ENCODE measurements at regions not wholly inside any gene's neighbourhood (a gene's known extent, or its start where the extent isn't known, plus 50 kb on each side); places are given as distances from the start of the nearest gene placed in this dataset.
"Not testable (repeated sequence)": the region's sequence is repeated elsewhere in the genome, so short reads cannot be mapped to it uniquely, and the experiment has no call there.

DNA sequence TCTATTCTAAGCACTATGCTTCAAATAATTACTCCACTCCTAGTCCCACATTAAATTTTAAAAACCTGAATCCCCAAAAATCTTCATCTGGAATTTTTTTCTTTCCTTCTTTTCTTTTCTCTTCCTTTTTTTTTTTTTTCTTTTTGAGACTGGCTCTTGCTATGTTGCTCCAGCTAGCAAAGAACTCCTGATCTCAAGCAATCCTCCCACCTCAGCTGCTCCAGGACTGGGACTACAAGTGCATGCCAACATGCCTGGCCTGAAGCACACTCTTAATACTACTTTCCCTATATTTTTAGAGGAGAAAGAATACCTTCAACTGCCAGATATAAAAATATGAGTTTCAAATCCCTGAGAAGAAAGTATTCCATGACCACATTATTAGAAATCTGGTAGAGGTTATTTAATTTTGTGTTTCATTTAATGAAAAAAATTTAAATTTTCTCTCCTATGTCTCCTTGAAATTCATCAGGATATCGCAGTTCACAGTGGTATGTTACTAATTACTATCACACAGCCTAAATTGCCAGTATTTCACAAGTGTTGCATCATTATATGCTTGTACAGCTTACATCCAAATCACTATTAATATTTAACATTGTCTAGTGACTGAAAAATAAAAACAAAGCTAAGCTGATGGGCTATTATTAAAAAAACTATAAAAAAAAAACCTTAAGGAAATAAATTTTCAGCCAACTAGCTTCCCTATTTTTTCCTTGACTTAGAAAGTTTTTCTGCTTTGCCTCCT lies 227.8 kb downstream of the NAF1 start:
- no peak for DNase-seq (ENCODE audit: low spot score)

DNA sequence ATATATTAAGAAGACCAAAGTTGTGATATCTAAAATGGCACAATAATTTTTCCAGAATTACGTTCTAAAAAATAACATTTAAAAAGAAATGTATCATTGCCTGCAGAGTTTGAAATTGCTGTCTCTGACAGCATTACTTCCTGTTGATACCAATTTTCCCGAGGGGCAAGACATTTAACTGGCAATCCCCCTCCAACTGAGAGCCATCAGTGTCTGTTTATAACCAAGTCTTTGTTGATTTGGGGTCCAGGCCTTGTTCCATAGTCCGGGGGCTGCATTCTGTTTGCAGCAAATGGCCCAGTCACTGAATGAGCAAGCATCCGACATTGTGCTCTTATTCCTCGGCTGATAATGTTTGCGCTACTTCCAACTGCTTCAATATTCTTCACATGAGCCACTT lies 231.5 kb downstream of the NAF1 start:
- DNase-seq (ENCODE audit: low spot score), result no peak

DNA sequence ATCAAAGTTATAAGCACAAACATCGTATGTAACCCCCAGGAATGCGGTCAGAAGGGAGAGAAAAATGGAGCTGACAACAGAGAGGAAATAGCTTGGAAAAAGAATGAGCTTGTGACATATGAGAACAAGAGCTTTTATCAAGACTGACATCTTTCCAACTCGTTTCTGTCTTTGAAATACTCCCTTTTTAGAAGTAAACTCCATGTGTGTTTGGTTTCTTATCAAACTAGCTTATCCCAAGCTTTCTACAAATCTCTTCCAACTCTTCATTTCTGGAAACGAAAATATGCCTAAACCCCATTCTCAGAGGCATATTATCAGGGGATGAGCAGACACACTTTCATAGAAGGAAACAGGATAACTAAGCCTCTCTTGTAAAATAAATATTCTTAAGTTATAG lies 235.4 kb downstream of the NAF1 start:
- DNase-seq (ENCODE audit: low spot score), result no peak

DNA sequence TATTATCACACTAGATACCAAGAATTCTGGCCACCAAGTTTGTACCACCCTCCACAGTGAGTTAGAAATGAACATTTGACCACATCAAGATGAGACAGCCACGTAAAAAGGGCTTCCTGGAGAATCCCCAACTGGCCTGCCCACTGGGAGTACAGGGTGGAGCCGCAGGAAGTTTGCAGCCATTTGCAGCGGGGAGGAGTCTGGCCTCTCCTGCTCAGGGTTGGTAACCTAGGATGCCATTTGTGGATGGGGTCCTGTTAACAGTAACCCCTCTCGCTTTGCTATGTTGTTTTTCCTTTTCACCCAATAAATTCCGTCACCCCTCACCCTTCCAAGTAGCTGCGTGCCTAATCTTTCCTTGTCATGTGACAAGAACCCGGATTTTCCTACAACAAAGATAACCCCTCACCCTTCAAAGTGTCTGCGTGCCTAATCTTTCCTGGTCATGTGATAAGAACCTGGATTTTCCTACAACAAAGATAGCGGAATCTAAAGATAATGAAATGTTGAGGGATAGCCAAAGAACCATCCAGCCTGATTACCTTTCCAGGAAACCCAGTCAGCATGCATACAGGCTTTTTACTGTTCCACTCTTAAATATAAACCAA lies 245.4 kb downstream of the NAF1 start:
- DNase-seq (ENCODE audit: low spot score), result no peak

DNA sequence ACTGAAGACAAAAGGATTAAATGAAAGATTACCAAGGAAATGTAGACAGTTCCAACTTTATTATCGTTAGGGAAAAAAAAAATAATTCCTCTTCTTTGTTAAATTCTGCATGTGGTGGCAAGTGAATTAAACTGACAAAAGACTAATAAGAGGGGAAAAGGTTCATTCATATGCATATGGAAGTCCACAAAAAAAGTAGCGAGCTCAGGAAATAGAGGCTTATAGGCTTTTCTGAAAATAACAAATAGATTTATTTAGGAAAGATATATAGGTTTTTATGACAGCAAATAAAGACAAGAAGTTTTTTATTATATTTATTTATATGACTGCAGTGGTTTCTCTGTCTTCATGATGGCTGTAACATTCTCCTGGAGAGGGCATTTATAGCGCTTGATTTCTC lies 246.0 kb downstream of the NAF1 start:
- no peak for DNase-seq (ENCODE audit: low spot score)

DNA sequence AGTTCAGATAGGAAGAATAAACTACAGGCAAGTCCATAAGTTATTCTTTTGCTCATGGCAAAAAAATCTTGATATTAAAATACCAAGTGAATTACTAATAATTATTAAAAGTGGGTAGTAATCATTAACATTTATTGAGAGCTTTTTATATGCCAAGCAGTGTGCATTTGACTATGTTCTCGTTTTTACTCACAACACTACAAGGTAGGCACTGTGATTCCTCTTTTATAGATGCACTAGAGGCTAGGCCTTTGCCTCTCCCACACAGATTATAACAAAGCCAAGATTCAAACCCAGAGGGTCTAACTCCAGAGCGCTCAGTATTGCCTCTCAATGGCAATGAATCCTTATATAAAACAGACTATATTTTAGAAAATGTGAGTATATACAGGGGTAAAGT lies 254.2 kb downstream of the NAF1 start:
- no peak for DNase-seq (ENCODE audit: low spot score)

DNA sequence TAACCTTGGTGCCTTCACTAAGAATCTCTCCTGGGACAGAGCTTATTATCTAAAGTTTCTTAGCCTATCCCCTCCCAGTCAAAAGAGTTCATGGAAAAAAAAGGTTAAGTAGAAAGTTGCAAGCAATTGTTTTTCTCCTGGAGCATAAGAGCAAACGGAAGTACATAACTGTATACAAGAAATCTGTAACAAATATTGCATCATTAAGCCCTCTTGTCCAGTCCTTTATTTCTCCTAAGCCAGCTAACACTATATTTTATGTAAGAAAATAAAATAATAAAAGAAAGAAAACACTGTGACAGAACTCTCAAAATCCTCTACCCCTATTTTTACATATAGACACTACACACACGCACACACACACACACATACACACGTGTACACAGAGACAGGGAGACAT lies 255.3 kb downstream of the NAF1 start:
- no peak for DNase-seq (ENCODE audit: low spot score)

DNA sequence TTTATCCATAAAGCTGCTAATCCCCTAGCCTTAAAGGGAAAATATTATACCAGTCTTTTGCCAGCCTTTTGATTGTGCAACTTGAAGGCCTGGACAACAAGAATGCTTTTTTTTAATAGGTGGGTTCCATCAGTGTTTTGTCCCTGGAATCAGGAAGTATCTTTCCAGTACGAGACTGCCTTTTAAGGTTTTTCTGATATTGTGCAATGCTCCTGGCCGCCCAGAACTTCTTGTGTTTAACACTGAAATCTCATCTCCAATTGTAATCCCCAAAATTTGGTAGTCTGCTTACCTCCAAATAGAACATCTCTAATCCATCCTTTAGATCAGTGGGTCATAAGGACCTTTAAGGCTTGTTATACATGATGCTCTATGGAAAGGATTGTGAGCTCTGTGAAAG lies 256.7 kb downstream of the NAF1 start:
- DNase-seq (ENCODE audit: low spot score), result no peak

DNA sequence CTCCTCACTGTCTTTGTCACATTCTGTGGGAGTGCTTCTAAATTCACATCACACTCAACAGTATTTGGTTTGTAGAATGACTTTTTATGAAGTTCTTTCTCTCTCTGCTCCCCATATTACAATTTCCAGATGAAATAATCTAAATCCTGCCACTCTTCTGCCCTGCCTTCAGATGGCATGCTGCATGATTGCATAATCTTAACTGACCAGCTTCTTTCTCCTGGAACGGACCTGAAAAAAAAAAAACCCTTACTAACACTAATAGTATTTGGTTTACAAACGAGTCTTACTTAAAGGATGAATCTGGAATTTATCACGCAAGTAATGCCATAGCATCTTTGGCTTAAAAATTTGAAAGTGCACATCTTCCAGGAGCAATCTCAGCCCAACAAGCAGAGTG lies 272.3 kb downstream of the NAF1 start:
- DNase-seq (ENCODE audit: low spot score), result no peak

DNA sequence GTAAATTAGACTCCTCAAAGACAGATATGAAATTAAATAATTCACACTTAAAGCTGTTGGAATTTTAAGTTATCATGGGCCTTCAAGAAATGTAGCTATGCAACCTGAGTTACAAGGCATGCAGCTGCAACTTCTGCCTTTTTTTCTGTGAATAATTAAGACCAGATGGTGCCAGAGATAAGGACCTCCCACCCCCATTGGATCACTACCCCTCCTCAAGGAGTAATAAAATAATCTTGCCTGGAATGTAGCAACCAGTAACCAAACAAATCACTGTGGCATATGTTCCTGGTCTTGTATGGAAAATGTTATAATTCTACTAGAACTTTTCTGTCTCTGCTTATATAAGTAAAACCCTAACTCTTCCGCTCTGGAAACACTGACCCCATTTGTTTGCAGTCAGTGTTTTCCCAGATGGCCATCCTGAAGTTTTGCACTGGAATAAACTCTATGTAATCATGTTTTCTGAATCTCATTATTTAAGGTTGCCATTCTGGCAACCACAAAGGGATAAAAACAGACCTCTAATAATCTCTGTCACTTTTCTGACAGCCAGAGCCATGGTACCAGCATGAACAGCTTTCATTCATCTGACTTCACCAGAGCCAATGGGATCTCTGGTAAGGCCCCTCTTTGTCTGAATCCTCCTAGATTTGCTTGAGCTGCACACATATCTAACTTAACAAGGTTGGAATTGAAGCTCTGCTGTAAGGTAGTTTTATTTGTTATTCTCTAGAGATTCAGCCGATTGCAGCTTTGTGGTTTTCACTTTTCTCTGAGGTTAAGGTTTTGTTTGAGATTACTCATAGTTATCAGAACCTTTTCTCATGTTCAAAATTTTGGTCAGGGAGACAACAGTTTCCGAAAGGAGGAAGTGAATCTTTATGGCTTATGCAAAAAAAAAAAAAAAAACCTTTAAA lies 274.6 kb downstream of the NAF1 start:
- peak; percentile 65 for DNase-seq (ENCODE audit: low spot score)

DNA sequence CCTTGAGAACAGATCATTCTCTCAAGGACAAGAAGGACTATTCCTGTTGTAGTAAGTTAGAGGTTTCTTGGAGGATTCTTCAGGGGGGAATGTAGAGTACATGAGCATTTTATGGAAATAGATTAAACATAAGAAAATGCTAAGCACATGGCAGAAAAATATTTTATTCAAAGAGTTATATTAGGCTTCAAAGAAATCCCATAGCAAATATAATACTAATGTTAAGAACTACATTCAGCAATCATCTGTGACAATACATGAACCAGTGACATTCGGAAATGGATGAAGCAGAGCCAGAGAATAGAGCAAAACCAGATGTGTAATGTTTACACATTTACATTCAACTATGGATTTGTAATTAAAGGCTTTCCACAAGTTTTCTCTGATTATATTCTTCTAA lies 288.6 kb downstream of the NAF1 start:
- no peak for DNase-seq (ENCODE audit: low spot score)

DNA sequence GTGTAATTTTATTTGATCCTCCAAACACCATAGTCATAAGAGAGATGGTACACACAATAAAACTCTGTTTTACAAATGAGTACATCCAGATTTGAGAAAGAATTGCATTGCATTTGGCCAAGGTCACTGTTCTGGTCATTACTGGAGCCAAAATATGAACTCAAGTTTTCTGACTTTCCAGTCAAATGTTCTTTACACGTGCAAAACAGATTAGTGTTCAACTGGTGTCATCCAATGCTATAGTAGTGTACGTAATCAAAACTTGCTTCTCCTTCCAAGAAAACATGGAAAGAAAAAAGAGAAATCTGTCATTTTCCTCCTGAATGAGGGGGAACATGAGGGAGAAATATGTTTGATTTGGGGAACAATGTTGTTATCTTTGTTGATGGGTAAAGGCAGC lies 291.9 kb downstream of the NAF1 start:
- no peak for DNase-seq (ENCODE audit: low spot score)

DNA sequence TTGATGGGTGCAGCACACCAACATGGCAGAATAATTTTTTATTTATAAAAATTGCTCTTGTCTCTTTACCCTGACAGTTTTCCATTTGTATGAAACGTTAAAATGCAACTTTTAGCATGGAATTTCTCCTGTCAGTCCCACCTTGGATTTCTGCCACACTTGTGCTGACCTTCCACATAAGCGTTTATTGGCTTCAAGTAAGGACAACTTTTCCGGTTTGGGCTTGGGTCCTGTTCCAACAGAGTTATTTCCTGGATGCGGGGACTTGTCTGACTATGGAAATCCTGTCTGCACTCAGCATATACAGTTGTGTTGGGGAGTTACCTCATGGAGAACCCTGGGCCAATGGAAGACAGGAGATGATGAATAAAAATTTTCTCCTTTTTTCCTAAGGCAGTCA lies 294.7 kb downstream of the NAF1 start:
- DNase-seq (ENCODE audit: low spot score), result no peak

DNA sequence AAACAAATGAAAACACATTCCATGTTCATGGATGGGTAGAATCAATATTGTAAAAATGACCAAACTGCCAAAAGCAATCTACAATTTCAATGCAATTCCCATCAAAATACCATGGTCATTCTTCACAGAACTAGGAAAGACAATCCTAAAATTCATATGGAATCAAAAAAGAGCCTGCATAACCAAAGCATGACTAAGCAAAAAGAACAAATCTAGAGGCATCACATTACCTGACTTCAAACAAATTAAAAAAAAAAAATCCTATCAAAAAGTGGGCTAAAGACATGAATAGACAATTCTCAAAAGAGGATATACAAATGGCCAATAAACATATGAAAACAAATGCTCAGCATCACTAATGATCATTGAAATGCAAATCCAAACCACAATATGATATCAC lies 297.5 kb downstream of the NAF1 start:
- DNase-seq (ENCODE audit: low spot score), result no peak

DNA sequence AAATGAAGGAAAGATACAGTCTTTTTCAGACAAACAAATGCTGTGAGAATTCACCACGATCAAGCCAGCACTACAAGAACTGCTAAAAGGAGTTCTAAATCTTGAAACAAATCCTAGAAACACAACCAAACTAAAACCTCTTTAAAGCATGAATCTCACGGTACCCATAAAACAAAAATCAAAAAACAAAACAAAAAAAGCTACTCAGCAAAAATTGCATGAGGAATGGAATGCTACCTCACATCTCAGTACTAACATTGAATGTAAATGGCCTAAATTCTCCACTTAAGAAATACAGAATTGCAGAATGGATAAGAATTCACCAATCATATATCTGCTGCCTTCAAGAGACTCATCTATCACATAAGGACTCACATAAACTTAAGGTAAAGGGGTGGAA lies 300.1 kb downstream of the NAF1 start:
- no peak for DNase-seq (ENCODE audit: low spot score)

DNA sequence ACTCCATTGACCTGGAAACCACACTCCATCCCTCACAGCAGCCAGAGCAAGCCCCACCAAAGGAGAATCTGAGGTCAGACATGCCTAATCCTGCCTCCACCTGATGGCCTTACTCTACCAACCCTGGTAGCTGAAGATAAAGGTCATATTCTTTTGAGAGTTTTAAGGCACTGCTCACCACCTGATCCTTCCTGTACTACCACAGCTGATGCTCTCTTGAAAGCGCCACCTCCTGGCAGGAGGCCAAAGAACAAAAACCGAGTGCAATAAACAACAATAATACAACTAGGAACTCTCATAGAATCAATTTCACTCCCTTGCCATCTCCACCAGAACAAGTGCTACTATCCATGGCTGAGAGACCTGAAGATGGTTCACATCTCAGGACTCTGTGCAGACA lies 301.6 kb downstream of the NAF1 start:
- no peak for DNase-seq (ENCODE audit: low spot score)

DNA sequence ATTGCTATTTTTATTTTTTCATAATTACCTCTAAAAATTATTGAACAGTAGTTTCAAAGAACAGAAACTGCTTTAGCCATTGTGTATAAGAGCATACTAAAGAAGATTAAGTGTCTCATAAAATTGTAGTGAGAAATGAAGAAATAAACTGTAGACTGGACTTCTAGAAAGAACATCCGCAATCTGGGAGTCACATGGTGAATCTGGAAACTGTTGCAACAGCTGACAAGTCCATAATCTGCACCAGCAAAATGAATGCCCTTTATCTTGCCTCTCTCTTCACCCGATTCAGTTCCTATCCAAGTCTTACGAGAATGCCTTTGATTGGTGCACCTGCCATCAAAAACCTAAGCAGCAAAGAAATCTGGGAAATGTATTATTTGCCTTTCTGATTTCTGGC lies 312.9 kb downstream of the NAF1 start:
- no peak for DNase-seq (ENCODE audit: low spot score)

DNA sequence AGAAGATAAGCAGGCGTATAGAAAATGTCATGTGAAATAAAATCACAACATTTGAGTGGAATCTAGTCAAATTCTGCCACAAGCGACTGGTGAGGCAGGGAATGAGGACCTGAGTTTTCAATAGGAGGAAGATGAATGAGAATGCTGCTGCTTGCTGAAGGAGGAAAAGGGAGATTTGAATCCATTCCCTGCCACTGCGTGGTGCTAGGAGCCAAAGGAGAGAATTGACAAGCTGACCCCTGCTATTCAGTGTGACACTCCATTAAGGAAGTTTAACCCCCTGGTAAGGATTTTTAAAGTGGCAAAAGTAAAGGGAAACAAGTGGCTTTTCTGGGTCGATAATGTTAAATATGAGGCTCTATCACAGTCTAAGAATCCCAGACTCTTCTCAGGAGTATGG lies 314.0 kb downstream of the NAF1 start:
- no peak for DNase-seq (ENCODE audit: low spot score)

DNA sequence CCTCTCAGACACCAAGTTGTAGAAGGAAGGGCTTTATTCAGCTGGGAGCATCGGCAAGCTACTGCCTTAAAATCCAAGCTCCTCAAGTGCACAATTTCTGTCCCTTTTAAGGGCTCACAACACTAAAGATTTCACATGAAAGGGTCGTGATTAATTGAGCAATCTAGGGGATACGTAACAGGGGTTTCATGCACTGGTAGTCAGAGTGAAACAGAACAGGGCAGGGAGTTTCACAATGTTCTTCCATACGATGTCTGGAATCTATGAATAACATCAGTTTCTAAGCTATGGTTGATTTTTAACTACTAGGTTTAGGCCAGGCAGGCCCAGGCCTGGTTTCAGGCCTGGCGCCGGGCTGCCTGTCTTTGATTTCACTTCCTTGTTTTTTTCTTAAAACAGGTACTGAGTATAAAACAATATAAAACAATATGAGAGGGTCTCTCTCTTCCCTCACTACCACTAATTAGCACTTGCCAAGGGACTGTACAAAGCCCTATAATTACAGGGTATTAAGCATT lies 315.4 kb downstream of the NAF1 start:
- DNase-seq (ENCODE audit: low spot score), result not testable (repeated sequence)

DNA sequence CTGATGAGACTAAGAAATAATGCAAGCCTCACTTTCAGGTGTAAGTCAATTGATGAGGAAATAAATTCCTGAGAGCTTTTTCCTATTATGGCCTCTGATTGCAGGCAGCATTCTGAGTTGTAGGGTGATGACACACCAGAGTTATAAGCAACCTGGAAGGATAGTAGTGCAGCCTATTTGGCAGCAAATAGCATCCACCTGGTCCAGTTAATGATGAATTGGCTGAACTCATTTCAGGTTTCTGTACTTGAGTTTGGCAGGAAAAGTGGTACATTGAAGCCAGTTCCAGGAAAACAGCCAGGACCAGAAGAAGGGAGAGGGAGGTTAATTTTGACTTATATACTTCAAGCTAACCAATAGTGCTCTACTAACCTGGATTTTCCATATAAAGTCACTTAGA lies 316.8 kb downstream of the NAF1 start:
- DNase-seq (ENCODE audit: low spot score), result no peak

DNA sequence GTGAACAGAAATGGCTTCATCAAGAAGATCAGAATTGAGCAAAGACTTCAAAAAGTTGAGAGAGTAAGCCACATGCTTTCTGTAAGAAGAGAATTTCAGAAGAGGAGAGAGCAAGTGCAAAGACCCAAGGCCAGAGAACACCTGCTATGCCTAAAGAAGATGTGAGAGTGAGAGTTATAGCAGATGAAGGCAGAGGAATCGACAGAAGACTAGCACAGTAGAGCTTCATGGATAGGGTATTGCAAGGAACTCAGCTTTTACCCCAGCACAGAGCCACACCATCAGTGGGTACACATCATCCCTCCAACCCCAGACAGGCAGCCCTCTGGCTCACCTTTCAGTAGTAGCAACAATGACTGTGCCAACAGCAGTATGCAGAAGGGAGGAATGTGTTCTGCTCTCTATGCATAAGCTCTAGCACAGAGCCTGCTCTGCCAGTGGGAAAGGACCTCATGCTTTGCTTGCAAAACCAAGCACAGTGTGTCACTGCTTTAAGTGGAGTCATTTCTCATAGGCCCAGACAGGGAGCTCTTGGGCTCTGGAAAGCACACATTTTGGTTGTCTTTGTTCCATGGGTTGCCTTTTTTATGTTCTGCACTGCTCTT lies 318.6 kb downstream of the NAF1 start:
- DNase-seq (ENCODE audit: low spot score), result no peak

DNA sequence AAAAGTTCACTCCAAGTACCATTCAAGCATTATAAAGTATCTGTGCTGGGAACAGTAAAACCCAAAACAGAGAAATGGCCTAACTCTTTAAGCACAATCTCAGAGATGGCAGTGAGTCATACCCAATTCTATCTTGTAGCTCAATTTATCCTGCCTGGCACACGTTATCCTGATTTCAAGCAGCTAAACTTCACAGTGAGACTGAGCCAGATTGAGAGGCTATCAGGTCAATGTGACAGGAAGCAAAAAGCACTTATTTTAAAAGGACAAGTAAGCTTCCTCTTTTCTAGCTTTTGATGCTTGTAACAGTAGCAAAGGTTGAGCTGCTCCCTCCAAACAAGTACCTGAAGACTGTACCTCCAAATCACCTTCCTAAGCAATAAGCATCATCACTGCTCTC lies 324.9 kb downstream of the NAF1 start:
- DNase-seq (ENCODE audit: low spot score), result no peak

DNA sequence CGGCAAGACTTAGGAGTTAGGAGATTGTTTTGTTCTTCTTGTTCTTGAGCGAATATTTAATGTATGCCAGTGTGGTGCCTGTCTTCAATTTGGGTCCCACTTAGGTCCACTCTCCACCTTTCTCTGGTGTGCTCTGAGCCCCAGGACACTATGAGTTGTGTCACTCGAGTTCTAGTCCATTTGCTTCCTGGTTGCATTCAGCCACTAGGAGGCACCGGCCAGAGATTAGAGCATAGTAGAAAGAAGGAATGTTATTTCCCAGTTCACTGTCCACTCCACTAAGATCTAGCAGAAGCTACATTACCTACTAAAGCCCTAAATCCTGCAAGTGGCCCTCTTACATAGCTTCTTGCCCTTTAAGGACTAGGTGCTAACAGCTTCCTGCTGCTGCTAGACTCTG lies 326.9 kb downstream of the NAF1 start:
- no peak for DNase-seq (ENCODE audit: low spot score)
